ENCODE measurements at regions not wholly inside any gene's neighbourhood (a gene's known extent, or its start where the extent isn't known, plus 50 kb on each side); places are given as distances from the start of the nearest gene placed in this dataset.

DNA sequence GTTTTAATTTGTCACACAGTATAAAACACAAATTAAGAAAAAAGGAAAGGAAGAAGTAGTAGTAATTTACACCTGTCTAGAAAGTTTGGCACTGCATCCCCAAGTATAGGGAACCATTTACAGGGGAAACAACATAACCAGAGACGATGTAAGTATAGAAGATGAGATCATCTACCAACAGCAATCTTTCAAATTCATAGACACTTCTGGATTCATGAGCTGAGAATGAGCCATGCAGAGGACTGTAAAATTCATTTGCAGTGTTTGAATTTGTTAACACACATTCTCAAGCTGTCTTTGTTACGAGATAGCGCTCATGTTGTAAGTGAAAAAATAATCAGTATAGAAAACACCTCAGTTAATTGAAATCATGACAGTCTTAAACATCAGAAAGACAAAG, 337.0 kb upstream of the MEOX2 start:
- no peak for DNase-seq (ENCODE audit: extremely low read depth, low read depth)
- TF ChIP-seq CTCF (IDR thresholded peaks at IDR 0.05; ENCODE audit: low read depth, low read length, missing control alignments) = no peak
- no peak overlapping the region for H3K4me3 ChIP-seq (replicated peaks; ENCODE audit: low read depth, low read length)

GRCh38 chr7:16023046-16023445, 336.6 kb upstream of the MEOX2 start:
- no peak for TF ChIP-seq CTCF (IDR thresholded peaks at IDR 0.05; ENCODE audit: low read depth, low read length, missing control alignments)
- DNase-seq (ENCODE audit: extremely low read depth, low read depth) = no peak
- no peak overlapping the region for H3K4me3 ChIP-seq (replicated peaks; ENCODE audit: low read depth, low read length)

GRCh38 chr7:16021851-16022250, 335.4 kb upstream of the MEOX2 start:
- H3K4me3 ChIP-seq (replicated peaks; ENCODE audit: low read depth, low read length) = no peak overlapping the region
- no peak for DNase-seq (ENCODE audit: extremely low read depth, low read depth)
- TF ChIP-seq CTCF (IDR thresholded peaks at IDR 0.05; ENCODE audit: low read depth, low read length, missing control alignments) = no peak

- DNase-seq (ENCODE audit: extremely low read depth, low read depth) = no peak
- H3K4me3 ChIP-seq (replicated peaks; ENCODE audit: low read depth, low read length) = no peak overlapping the region
- no peak for TF ChIP-seq CTCF (IDR thresholded peaks at IDR 0.05; ENCODE audit: low read depth, low read length, missing control alignments)
Measured at GRCh38 chr7:16015981-16016380, 329.5 kb upstream of the MEOX2 start.

DNA sequence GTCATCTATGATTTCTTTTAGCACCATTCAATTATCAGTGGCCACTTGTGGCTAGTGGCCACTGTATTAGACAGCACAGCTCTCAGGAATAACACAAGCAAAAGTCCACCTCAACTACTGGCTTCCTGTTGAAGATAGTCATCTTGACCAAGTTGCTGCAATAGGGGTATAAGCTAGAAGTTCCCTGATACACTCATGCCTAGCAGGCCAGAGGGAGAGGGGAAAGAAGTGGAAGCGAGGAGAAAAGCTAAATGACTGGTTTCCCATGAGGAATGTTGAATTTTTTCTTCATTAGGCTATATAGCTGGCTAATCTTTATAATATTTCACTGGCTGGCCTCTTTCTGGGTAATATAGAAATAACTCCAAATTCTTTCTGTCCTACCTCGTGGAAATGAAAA, 327.5 kb upstream of the MEOX2 start:
- no peak for DNase-seq (ENCODE audit: extremely low read depth, low read depth)
- H3K4me3 ChIP-seq (replicated peaks; ENCODE audit: low read depth, low read length) = no peak overlapping the region
- TF ChIP-seq CTCF (IDR thresholded peaks at IDR 0.05; ENCODE audit: low read depth, low read length, missing control alignments) = no peak

GRCh38 chr7:16007911-16008310, 321.4 kb upstream of the MEOX2 start:
- no peak overlapping the region for H3K4me3 ChIP-seq (replicated peaks; ENCODE audit: low read depth, low read length)
- no peak for DNase-seq (ENCODE audit: extremely low read depth, low read depth)
- no peak for TF ChIP-seq CTCF (IDR thresholded peaks at IDR 0.05; ENCODE audit: low read depth, low read length, missing control alignments)

DNA sequence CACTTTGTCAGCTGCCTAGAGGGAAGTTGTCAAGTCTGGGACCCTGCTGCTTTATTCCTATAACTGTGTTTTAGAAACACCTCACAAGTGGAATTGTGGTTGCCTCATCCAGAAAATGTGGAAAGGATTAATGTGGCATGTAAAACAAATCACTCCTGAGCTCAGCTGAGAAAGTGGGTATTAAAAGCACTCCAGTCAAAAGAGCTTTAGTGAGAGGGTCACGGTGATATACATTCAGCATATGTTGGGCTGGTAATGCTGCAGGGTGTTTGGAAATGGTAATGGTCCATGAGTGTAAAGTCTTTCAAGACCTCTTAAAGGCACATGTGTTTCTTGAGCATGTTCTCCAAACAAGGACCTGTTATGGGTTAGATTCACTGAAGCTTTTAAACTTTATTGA, 318.2 kb upstream of the MEOX2 start:
- TF ChIP-seq CTCF (IDR thresholded peaks at IDR 0.05; ENCODE audit: low read depth, low read length, missing control alignments) = no peak
- no peak for DNase-seq (ENCODE audit: extremely low read depth, low read depth)
- H3K4me3 ChIP-seq (replicated peaks; ENCODE audit: low read depth, low read length) = no peak overlapping the region

Data from HFF-Myc (cell line).